Loucy (cell line): ENCODE measurements at regions not wholly inside any gene's neighbourhood (a gene's known extent, or its start where the extent isn't known, plus 50 kb on each side); places are given as distances from the start of the nearest gene placed in this dataset.
"Not testable (repeated sequence)": the region's sequence is repeated elsewhere in the genome, so short reads cannot be mapped to it uniquely, and the experiment has no call there.

Experiments
- H2AFZ ChIP-seq: fragments of 200-600 bp; sonication (generic); 2 replicates; pipeline ENCODE4 v1.6.0; 2016; ENCODE audit warnings: antibody characterized with exemption, mild to moderate bottlenecking, low read length, moderate library complexity
- H3F3A ChIP-seq: fragments of 200-600 bp; 2 replicates; pipeline ENCODE4 v1.6.0; 2016; ENCODE audit warnings: antibody characterized with exemption, low read depth, mild to moderate bottlenecking
- H3K27me3 ChIP-seq: fragments of 200-600 bp; sonication (generic); 2 replicates; pipeline ENCODE4 v1.6.1; 2014; ENCODE audit warnings: low read length, mild to moderate bottlenecking; ENCODE audit not compliant: insufficient read depth, poor library complexity, severe bottlenecking
- H3K36me3 ChIP-seq: fragments of 200-600 bp; sonication (generic); 2 replicates; pipeline ENCODE4 v1.6.1; 2016; ENCODE audit warnings: low read length; ENCODE audit not compliant: insufficient read depth
- H3K4me1 ChIP-seq: fragments of 200-600 bp; sonication (generic); 2 replicates; pipeline ENCODE4 v1.5.1; 2014; ENCODE audit warnings: low read length, mild to moderate bottlenecking; ENCODE audit not compliant: insufficient read depth, poor library complexity, severe bottlenecking
- H3K4me2 ChIP-seq: fragments of 200-600 bp; sonication (generic); 2 replicates; pipeline ENCODE4 v1.6.0; 2014; ENCODE audit warnings: antibody characterized with exemption, low read length, low read depth, mild to moderate bottlenecking; ENCODE audit not compliant: poor library complexity, severe bottlenecking
- H3K4me3 ChIP-seq: fragments of 200-600 bp; sonication (generic); 2 replicates; pipeline ENCODE4 v1.5.1; 2014; ENCODE audit warnings: low read length, mild to moderate bottlenecking, mixed read lengths; ENCODE audit not compliant: poor library complexity, severe bottlenecking
- H3K79me2 ChIP-seq: fragments of 200-600 bp; sonication (generic); 2 replicates; pipeline ENCODE4 v1.6.1; 2014; ENCODE audit warnings: low read length; ENCODE audit not compliant: insufficient read depth
- H3K9ac ChIP-seq: fragments of 200-600 bp; sonication (generic); 2 replicates; pipeline ENCODE4 v1.6.0; 2014; ENCODE audit warnings: mild to moderate bottlenecking, low read depth, low read length, moderate library complexity; ENCODE audit not compliant: poor library complexity, severe bottlenecking
- H3K9me2 ChIP-seq: fragments of 200-600 bp; sonication (generic); replicated peaks from 2 replicates; pipeline ENCODE4 v1.6.1; 2016; ENCODE audit warnings: low read depth, low read length, mixed read lengths
- H3K9me3 ChIP-seq: fragments of 200-600 bp; sonication (generic); 2 replicates; pipeline ENCODE4 v1.6.1; 2014; ENCODE audit warnings: mild to moderate bottlenecking, antibody characterized with exemption, low read length, low read depth; ENCODE audit not compliant: insufficient read depth
- H4K20me1 ChIP-seq: fragments of 200-600 bp; sonication (generic); 2 replicates; pipeline ENCODE4 v1.6.0; 2014; ENCODE audit warnings: antibody characterized with exemption, low read length, mild to moderate bottlenecking; ENCODE audit not compliant: insufficient read depth, poor library complexity, severe bottlenecking
- CTCF ChIP-seq: fragments of 200-600 bp; sonication (generic); conservative IDR thresholded peaks from 2 replicates; pipeline ENCODE4 v1.5.1; 2014; ENCODE audit warnings: mild to moderate bottlenecking, antibody characterized with exemption, low read length
- EZH2phosphoT487 ChIP-seq: fragments of 200-600 bp; IDR thresholded peaks from 2 replicates; pipeline ENCODE4 v1.6.1; 2018; ENCODE audit warnings: antibody characterized with exemption, mild to moderate bottlenecking, moderate library complexity, borderline replicate concordance

GRCh38 chr4:187668526-187669082 is 327.0 kb upstream of the ZFP42 start:
- Histone ChIP-seq H3K36me3 (no peaks in the 10 kb centered on the region), H3K9me3 (0 out of 2 replicates have a peak, but pooled peaks cover 7% of the 10 kb centered on the region), H2AFZ (no peak overlapping the region), H3K79me2 (no peaks in the 10 kb centered on the region), H3K9ac (no peak overlapping the region), H3F3A (no peaks in the 10 kb centered on the region), H3K9me2 (no peaks in the 10 kb centered on the region), H4K20me1 (no peaks in the 10 kb centered on the region), H3K27me3 (no peaks in the 10 kb centered on the region), H3K4me2 (no peak overlapping the region), H3K4me3 (no peak overlapping the region), H3K4me1 (no peaks in the 10 kb centered on the region)
- no peak for TF ChIP-seq CTCF
- TF ChIP-seq EZH2phosphoT487 = no peak

- not testable (repeated sequence) for H3K4me2 ChIP-seq, H3K4me1 ChIP-seq, H3K36me3 ChIP-seq, H4K20me1 ChIP-seq, H3K9me3 ChIP-seq, H3K4me3 ChIP-seq, H3K79me2 ChIP-seq, H3K9ac ChIP-seq, H2AFZ ChIP-seq, H3K27me3 ChIP-seq, H3K9me2 ChIP-seq, H3F3A ChIP-seq
Observed at GRCh38 chr4:187671521-187671920, 324.1 kb upstream of the ZFP42 start.

GRCh38 chr4:187671958-187672357 is 323.6 kb upstream of the ZFP42 start:
- not testable (repeated sequence) for H3K9me3 ChIP-seq, H3K4me2 ChIP-seq, H3K36me3 ChIP-seq, H3K9ac ChIP-seq, H3K27me3 ChIP-seq, H3K9me2 ChIP-seq, H3K4me1 ChIP-seq, H3F3A ChIP-seq, H4K20me1 ChIP-seq, H3K79me2 ChIP-seq, H3K4me3 ChIP-seq, H2AFZ ChIP-seq

GRCh38 chr4:187672526-187672925 is 323.0 kb upstream of the ZFP42 start:
- not testable (repeated sequence) for H3K4me1 ChIP-seq, H3K9ac ChIP-seq, H2AFZ ChIP-seq, H3K4me3 ChIP-seq, H3K9me2 ChIP-seq, H3K9me3 ChIP-seq, H3K36me3 ChIP-seq, H3K4me2 ChIP-seq, H3F3A ChIP-seq, H3K79me2 ChIP-seq, H3K27me3 ChIP-seq, H4K20me1 ChIP-seq

GRCh38 chr4:187679450-187679849 is 316.1 kb upstream of the ZFP42 start:
- no peak overlapping the region for H3K4me2 ChIP-seq
- no peaks in the 10 kb centered on the region for H3K4me1 ChIP-seq
- no peak overlapping the region for H3K9ac ChIP-seq
- peaks cover 7% of the 10 kb centered on the region; the same call in 1 of the 2 replicates for H3K9me3 ChIP-seq
- no peak overlapping the region for H3K4me3 ChIP-seq
- H2AFZ ChIP-seq = no peak overlapping the region
- no peaks in the 10 kb centered on the region for H3K27me3 ChIP-seq
- H3K79me2 ChIP-seq = no peaks in the 10 kb centered on the region
- H3F3A ChIP-seq = no peaks in the 10 kb centered on the region
- no peaks in the 10 kb centered on the region for H3K9me2 ChIP-seq
- no peaks in the 10 kb centered on the region for H4K20me1 ChIP-seq
- no peak for TF ChIP-seq CTCF
- no peak for TF ChIP-seq EZH2phosphoT487
- no peaks in the 10 kb centered on the region for H3K36me3 ChIP-seq
